ENCODE measurements at regions not wholly inside any gene's neighbourhood (a gene's known extent, or its start where the extent isn't known, plus 50 kb on each side); places are given as distances from the start of the nearest gene placed in this dataset.

DNA sequence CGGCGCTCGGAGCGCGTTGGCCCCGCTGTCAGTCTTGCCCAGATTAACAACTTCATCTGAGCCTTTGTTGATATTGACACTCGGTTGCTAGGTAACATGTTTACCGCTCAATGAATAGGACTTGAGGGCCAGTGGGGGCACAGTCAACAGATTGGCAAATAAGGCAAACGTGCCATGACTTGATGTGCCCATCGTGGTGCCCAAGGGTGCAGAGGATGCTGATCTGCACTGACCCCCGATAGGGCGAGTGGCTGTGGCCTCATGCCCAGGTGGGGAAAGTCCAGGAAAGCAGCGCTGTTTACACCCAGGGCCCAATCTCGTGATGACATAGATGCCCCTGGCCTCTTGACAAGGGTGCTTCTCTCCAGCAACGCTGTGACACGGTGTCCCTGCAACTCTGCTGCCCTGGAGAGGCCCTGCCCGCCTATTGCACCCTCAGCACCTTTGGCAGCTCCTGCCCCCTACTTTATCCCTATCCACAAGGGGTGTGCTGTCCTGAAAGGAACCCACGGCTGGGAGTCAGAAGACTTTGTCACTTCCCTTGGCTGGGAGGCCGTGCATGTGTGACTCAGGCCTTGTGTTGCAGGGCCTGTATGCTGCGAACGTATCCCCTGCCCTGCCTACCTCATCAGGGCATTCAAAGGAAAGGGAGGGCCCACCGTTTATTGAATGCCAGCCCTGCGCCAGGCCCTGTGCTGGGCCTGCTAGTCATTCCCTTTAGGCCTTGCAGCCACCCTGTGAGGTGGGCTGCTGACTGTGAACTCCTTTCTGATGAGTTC, 158.0 kb downstream of the INHBB start:
- H3K9ac ChIP-seq (ENCODE audit: low read length) = no peak overlapping the region
- H3K4me1 ChIP-seq (ENCODE audit: insufficient read depth, low read length, severe bottlenecking) = no peaks in the 10 kb centered on the region
- H3K4me2 ChIP-seq (ENCODE audit: low read length) = no peak overlapping the region
- no peak for TF ChIP-seq EZH2 (IDR thresholded peaks at IDR 0.05; ENCODE audit: borderline replicate concordance, low read length)
- no peak for TF ChIP-seq CTCF (IDR thresholded peaks at IDR 0.05; ENCODE audit: low read length)
- H3K79me2 ChIP-seq (ENCODE audit: insufficient read depth, low read length) = no peaks in the 10 kb centered on the region
- H3K27me3 ChIP-seq (ENCODE audit: insufficient read depth, low read length) = 0 out of 2 replicates have a peak, but pooled peaks cover 4% of the 10 kb centered on the region
- no peaks in the 10 kb centered on the region for H4K20me1 ChIP-seq (ENCODE audit: insufficient read depth, low read length)
- H3K9me2 ChIP-seq (ENCODE audit: low read depth, low read length) = no peaks in the 10 kb centered on the region
- H3K27ac ChIP-seq (ENCODE audit: low read depth, low read length, poor library complexity, severe bottlenecking) = no peak overlapping the region
- H3K9me3 ChIP-seq (ENCODE audit: low read length) = no peaks in the 10 kb centered on the region
- H3K36me3 ChIP-seq (ENCODE audit: insufficient read depth, low read length) = no peaks in the 10 kb centered on the region
- H3F3A ChIP-seq (ENCODE audit: insufficient read depth, low read length) = no peaks in the 10 kb centered on the region
- H3K4me3 ChIP-seq (ENCODE audit: low read depth, low read length, poor library complexity, severe bottlenecking) = no peak overlapping the region
- H2AFZ ChIP-seq (ENCODE audit: low read length) = no peak overlapping the region

DNA sequence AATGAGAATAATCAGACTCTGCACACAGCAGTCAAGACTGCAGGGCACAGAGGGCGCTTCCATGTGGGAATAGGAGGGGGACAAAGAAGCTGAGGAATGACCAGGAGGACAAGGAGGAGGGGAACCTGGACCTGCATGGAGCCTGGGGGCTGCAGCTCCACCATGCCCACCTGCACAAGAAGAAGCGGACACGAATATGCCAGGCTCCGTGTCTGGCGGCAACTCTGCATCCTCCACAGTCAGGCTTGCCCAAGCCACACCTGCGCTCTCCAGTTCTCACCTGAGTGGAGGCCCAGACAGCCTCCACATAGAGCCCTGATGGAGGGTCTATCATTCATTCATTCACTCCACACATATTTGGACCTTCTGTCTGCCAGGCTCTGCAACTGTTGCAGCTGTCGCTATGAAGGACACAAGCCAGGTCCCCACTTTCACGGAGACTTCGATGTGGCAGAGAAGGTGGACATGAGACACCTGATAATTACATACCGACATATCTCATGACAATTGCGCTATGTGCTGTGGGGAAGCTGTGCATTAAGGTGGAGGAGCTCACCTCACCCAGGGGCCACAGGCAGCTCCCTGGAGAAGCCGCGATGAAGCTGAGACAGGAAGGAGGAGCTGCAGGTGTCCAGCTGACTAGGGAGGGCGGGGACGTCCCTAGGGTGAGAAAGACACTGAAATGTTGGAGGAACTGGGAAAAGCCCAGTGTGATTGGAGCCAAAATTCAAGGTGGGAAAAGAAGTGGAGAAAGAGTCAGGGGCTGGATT, 159.2 kb downstream of the INHBB start:
- Histone ChIP-seq H3F3A (ENCODE audit: insufficient read depth, low read length) (no peaks in the 10 kb centered on the region), H3K36me3 (ENCODE audit: insufficient read depth, low read length) (no peaks in the 10 kb centered on the region), H3K79me2 (ENCODE audit: insufficient read depth, low read length) (no peaks in the 10 kb centered on the region), H4K20me1 (ENCODE audit: insufficient read depth, low read length) (no peaks in the 10 kb centered on the region), H3K9me3 (ENCODE audit: low read length) (no peaks in the 10 kb centered on the region), H3K4me1 (ENCODE audit: insufficient read depth, low read length, severe bottlenecking) (no peaks in the 10 kb centered on the region), H3K27ac (ENCODE audit: low read depth, low read length, poor library complexity, severe bottlenecking) (no peak overlapping the region), H3K9ac (ENCODE audit: low read length) (no peak overlapping the region), H3K4me3 (ENCODE audit: low read depth, low read length, poor library complexity, severe bottlenecking) (no peak overlapping the region), H3K9me2 (ENCODE audit: low read depth, low read length) (no peaks in the 10 kb centered on the region), H3K27me3 (ENCODE audit: insufficient read depth, low read length) (0 out of 2 replicates have a peak, but pooled peaks cover 4% of the 10 kb centered on the region), H3K4me2 (ENCODE audit: low read length) (no peak overlapping the region), H2AFZ (ENCODE audit: low read length) (no peak overlapping the region)
- TF ChIP-seq CTCF (IDR thresholded peaks at IDR 0.05; ENCODE audit: low read length) = no peak

DNA sequence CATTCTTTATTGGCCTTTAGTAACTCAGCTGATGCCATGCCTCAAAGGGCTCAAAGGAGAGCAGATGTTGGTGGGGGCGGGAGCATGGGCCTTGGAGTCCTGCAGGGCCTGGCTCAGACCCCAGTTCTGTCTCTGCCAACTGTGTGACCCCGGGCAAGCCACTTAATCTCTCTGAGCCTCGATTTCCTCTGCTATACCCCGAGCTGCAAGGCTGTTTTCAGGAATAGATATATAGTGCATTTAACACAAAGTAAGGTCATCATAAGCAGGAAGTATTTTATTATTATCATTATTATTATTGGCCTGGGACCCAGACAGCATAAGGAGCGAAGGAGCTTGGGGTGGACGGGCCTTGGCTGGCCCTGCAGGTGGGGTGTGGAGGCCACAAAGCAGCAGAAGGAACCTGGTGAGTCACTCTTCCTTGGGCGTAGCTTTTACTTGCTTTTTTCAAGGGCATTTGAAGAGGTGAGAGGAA, 162.7 kb downstream of the INHBB start:
- no peak overlapping the region for H2AFZ ChIP-seq (ENCODE audit: low read length)
- H3K9me3 ChIP-seq (ENCODE audit: low read length) = no peaks in the 10 kb centered on the region
- no peak overlapping the region for H3K4me2 ChIP-seq (ENCODE audit: low read length)
- no peaks in the 10 kb centered on the region for H3K79me2 ChIP-seq (ENCODE audit: insufficient read depth, low read length)
- H3K36me3 ChIP-seq (ENCODE audit: insufficient read depth, low read length) = no peaks in the 10 kb centered on the region
- H3K4me3 ChIP-seq (ENCODE audit: low read depth, low read length, poor library complexity, severe bottlenecking) = no peak overlapping the region
- 0 out of 2 replicates have a peak, but pooled peaks cover 4% of the 10 kb centered on the region for H3K27me3 ChIP-seq (ENCODE audit: insufficient read depth, low read length)
- H3K9ac ChIP-seq (ENCODE audit: low read length) = no peak overlapping the region
- no peaks in the 10 kb centered on the region for H4K20me1 ChIP-seq (ENCODE audit: insufficient read depth, low read length)
- TF ChIP-seq CTCF (IDR thresholded peaks at IDR 0.05; ENCODE audit: low read length) = no peak
- no peak for TF ChIP-seq EZH2 (IDR thresholded peaks at IDR 0.05; ENCODE audit: borderline replicate concordance, low read length)
- H3K4me1 ChIP-seq (ENCODE audit: insufficient read depth, low read length, severe bottlenecking) = no peaks in the 10 kb centered on the region
- no peaks in the 10 kb centered on the region for H3F3A ChIP-seq (ENCODE audit: insufficient read depth, low read length)
- H3K27ac ChIP-seq (ENCODE audit: low read depth, low read length, poor library complexity, severe bottlenecking) = no peak overlapping the region
- no peaks in the 10 kb centered on the region for H3K9me2 ChIP-seq (ENCODE audit: low read depth, low read length)

All from OCI-LY1 (cell line).